GM23338 (cell line): ENCODE measurements at regions not wholly inside any gene's neighbourhood (a gene's known extent, or its start where the extent isn't known, plus 50 kb on each side); places are given as distances from the start of the nearest gene placed in this dataset.

ENCODE experiments used
- CTCF ChIP-seq, 2 experiments: fragments of 200-600 bp in 1 of 2; sonication (generic) in 1 of 2; conservative IDR thresholded peaks; 2 replicates each; pipeline versions ENCODE4 v1.5.1 to v1.6.1; 2016 to 2017; ENCODE audit warnings: antibody characterized with exemption in 2 of 2, low read depth in 2 of 2, mild to moderate bottlenecking in 2 of 2, moderate library complexity in 1 of 2
- EZH2 ChIP-seq: fragments of 200-600 bp; sonication (generic); IDR thresholded peaks from one replicate; pipeline ENCODE4 v1.8.0; 2017; ENCODE audit warnings: antibody characterized with exemption, mild to moderate bottlenecking, low read depth; ENCODE audit not compliant: unreplicated experiment
- EZH2phosphoT487 ChIP-seq: fragments of 200-600 bp; sonication (generic); IDR thresholded peaks from one replicate; pipeline ENCODE4 v1.8.1; 2018; ENCODE audit warnings: antibody characterized with exemption; ENCODE audit not compliant: unreplicated experiment
- JUNB ChIP-seq: IDR thresholded peaks from one replicate; pipeline ENCODE4 v1.6.1; 2016; ENCODE audit warnings: antibody characterized with exemption; ENCODE audit not compliant: unreplicated experiment
- POLR2AphosphoS5 ChIP-seq: IDR thresholded peaks from 2 replicates; pipeline ENCODE4 v1.6.1; 2016; ENCODE audit warnings: antibody characterized with exemption, low read depth
- REST ChIP-seq: IDR thresholded peaks from one replicate; pipeline ENCODE4 v1.6.1; 2018; ENCODE audit warnings: antibody characterized with exemption; ENCODE audit not compliant: unreplicated experiment
- STAT1 ChIP-seq: IDR thresholded peaks from one replicate; pipeline ENCODE4 v1.6.1; 2016; ENCODE audit warnings: antibody characterized with exemption; ENCODE audit not compliant: unreplicated experiment
- ZNF331 ChIP-seq: fragments of 250-450 bp; sonication (Bioruptor Pico); IDR thresholded peaks from 2 replicates; pipeline ENCODE4 v1.5.0; 2020; ENCODE audit warnings: low read depth, mild to moderate bottlenecking, moderate library complexity

GRCh38 chr1:115544131-115544530 lies 97.6 kb upstream of the VANGL1 start:
- TF ChIP-seq CTCF (conservative IDR thresholded peaks at IDR 0.05; ENCODE audit: low read depth in 2 of 2), result no peak
- no peak for TF ChIP-seq EZH2
- TF ChIP-seq EZH2phosphoT487, result no peak
- TF ChIP-seq REST, result no peak
- no peak for TF ChIP-seq JUNB
- no peak for TF ChIP-seq STAT1
- no peak for TF ChIP-seq ZNF331 (CRISPR knock-in tag)
- no peak for TF ChIP-seq POLR2AphosphoS5
